Upper lobe of right lung (tissue), 1 donor: ENCODE measurements at regions not wholly inside any gene's neighbourhood (a gene's known extent, or its start where the extent isn't known, plus 50 kb on each side); places are given as distances from the start of the nearest gene placed in this dataset.

ENCODE experiments used
- ATAC-seq: fragments of 200-7000 bp; cut with Tn5 transposase; one replicate; pipeline ENCODE4 v1.9.1; 2020; ENCODE audit warnings: mild to moderate bottlenecking, moderate library complexity
- DNase-seq: peaks from one replicate; pipeline ENCODE4 v3.0.0-alpha.2; 2020
- H3K27ac ChIP-seq: fragments of 200-600 bp; one replicate; pipeline ENCODE4 v1.8.0; 2022
- H3K27me3 ChIP-seq: fragments of 200-600 bp; one replicate; pipeline ENCODE4 v1.8.0; 2022; ENCODE audit warnings: mild to moderate bottlenecking
- H3K36me3 ChIP-seq: fragments of 200-600 bp; one replicate; pipeline ENCODE4 v1.8.0; 2022
- H3K4me1 ChIP-seq: fragments of 200-600 bp; one replicate; pipeline ENCODE4 v1.8.0; 2022
- H3K4me3 ChIP-seq: fragments of 200-600 bp; one replicate; pipeline ENCODE4 v1.8.0; 2022; ENCODE audit warnings: mild to moderate bottlenecking
- H3K9me3 ChIP-seq: fragments of 200-600 bp; one replicate; pipeline ENCODE4 v1.8.0; 2022
- CTCF ChIP-seq: fragments of 200-600 bp; IDR thresholded peaks from one replicate; pipeline ENCODE4 v1.8.0; 2022; ENCODE audit warnings: antibody characterized with exemption
- intact Hi-C: fragments of 100-400 bp; cut with DNase I; formaldehyde crosslinking; loops from one replicate; pipeline ENCODE4 v1.11.0; 2022
- donor health status: DM: no; HTN: yes; CAD: no; lungs with severe emphysema.

GRCh38 chr2:8174641-8175257 is 507.1 kb upstream of the ID2 start:
- DNase-seq (no peak), ATAC-seq (no peak)
- H3K27me3 ChIP-seq = no peaks in the 10 kb centered on the region
- intact Hi-C loops = no loop called here
- TF ChIP-seq CTCF = no peak
- no peaks in the 10 kb centered on the region for H3K9me3 ChIP-seq
- no peaks in the 10 kb centered on the region for H3K36me3 ChIP-seq
- H3K27ac ChIP-seq = no peak overlapping the region
- H3K4me1 ChIP-seq = no peaks in the 10 kb centered on the region
- no peak overlapping the region for H3K4me3 ChIP-seq

GRCh38 chr2:8176887-8177286 is 505.0 kb upstream of the ID2 start:
- Histone ChIP-seq H3K4me3 (no peak overlapping the region), H3K27ac (peak overlapping the region; percentile 37), H3K4me1 (no peaks in the 10 kb centered on the region), H3K36me3 (no peaks in the 10 kb centered on the region), H3K9me3 (no peaks in the 10 kb centered on the region), H3K27me3 (no peaks in the 10 kb centered on the region)
- intact Hi-C loops = no loop called here
- DNase-seq (no peak), ATAC-seq (peak; percentile 76)
- no peak for TF ChIP-seq CTCF

GRCh38 chr2:8177566-8177965 is 504.3 kb upstream of the ID2 start:
- H3K9me3 ChIP-seq = no peaks in the 10 kb centered on the region
- no peak overlapping the region for H3K4me3 ChIP-seq
- no peaks in the 10 kb centered on the region for H3K27me3 ChIP-seq
- H3K36me3 ChIP-seq = no peaks in the 10 kb centered on the region
- TF ChIP-seq CTCF = no peak
- H3K27ac ChIP-seq = no peak overlapping the region
- intact Hi-C loops = no loop called here
- ATAC-seq (peak; percentile 39), DNase-seq (no peak)
- no peaks in the 10 kb centered on the region for H3K4me1 ChIP-seq

- ATAC-seq (no peak), DNase-seq (no peak)
- no peak overlapping the region for H3K4me3 ChIP-seq
- TF ChIP-seq CTCF = no peak
- no peaks in the 10 kb centered on the region for H3K36me3 ChIP-seq
- no peaks in the 10 kb centered on the region for H3K27me3 ChIP-seq
- intact Hi-C loops = no loop called here
- no peaks in the 10 kb centered on the region for H3K4me1 ChIP-seq
- H3K27ac ChIP-seq = no peak overlapping the region
- no peaks in the 10 kb centered on the region for H3K9me3 ChIP-seq
Observed at GRCh38 chr2:8178911-8179310, 502.9 kb upstream of the ID2 start.

GRCh38 chr2:8189316-8189715 is 492.5 kb upstream of the ID2 start:
- H3K27ac ChIP-seq = no peak overlapping the region
- H3K36me3 ChIP-seq = no peaks in the 10 kb centered on the region
- no peak for TF ChIP-seq CTCF
- ATAC-seq (no peak), DNase-seq (no peak)
- no peak overlapping the region for H3K4me3 ChIP-seq
- H3K9me3 ChIP-seq = no peaks in the 10 kb centered on the region
- intact Hi-C loops = no loop called here
- no peaks in the 10 kb centered on the region for H3K27me3 ChIP-seq
- H3K4me1 ChIP-seq = peaks cover 7% of the 10 kb centered on the region

- DNase-seq (no peak), ATAC-seq (no peak)
- H3K4me1 ChIP-seq = peaks cover 7% of the 10 kb centered on the region
- no peaks in the 10 kb centered on the region for H3K9me3 ChIP-seq
- no peak overlapping the region for H3K27ac ChIP-seq
- intact Hi-C loops = no loop called here
- TF ChIP-seq CTCF = no peak
- H3K4me3 ChIP-seq = no peak overlapping the region
- no peaks in the 10 kb centered on the region for H3K27me3 ChIP-seq
- no peaks in the 10 kb centered on the region for H3K36me3 ChIP-seq
Observed at GRCh38 chr2:8190279-8190678, 491.6 kb upstream of the ID2 start.
